Progenitor cell of endocrine pancreas (in vitro differentiated cells): ENCODE measurements at regions not wholly inside any gene's neighbourhood (a gene's known extent, or its start where the extent isn't known, plus 50 kb on each side); places are given as distances from the start of the nearest gene placed in this dataset.

Experiments
- DNase-seq: peaks from one replicate; pipeline ENCODE4 v3.0.0; 2021; ENCODE audit warnings: low spot score; ENCODE audit not compliant: unreplicated experiment
- H3K27ac Mint-ChIP-seq: 2 replicates; pipeline ENCODE4 v1.8.0; 2021; ENCODE audit warnings: mild to moderate bottlenecking, moderate library complexity, mixed read lengths
- H3K27me3 Mint-ChIP-seq: 2 replicates; pipeline ENCODE4 v1.8.0; 2021; ENCODE audit warnings: mixed read lengths
- H3K36me3 Mint-ChIP-seq: 2 replicates; pipeline ENCODE4 v1.8.0; 2022; ENCODE audit warnings: mixed read lengths; ENCODE audit not compliant: insufficient read depth
- H3K4me1 Mint-ChIP-seq: 2 replicates; pipeline ENCODE4 v1.8.0; 2021; ENCODE audit warnings: low read depth, mixed read lengths
- H3K4me3 Mint-ChIP-seq: 2 replicates; pipeline ENCODE4 v1.8.0; 2021; ENCODE audit warnings: low read depth, mild to moderate bottlenecking, moderate library complexity, mixed read lengths
- H3K9me3 Mint-ChIP-seq: 2 replicates; pipeline ENCODE4 v1.8.0; 2021; ENCODE audit warnings: low read depth, mixed read lengths
- TF ChIP-seq, protein P1 (sequence below): fragments of 200-600 bp; sonication (generic); IDR thresholded peaks from one replicate; pipeline ENCODE4 v1.5.0; 2021; ENCODE audit warnings: antibody characterized with exemption, mild to moderate bottlenecking; ENCODE audit not compliant: unreplicated experiment

DNA sequence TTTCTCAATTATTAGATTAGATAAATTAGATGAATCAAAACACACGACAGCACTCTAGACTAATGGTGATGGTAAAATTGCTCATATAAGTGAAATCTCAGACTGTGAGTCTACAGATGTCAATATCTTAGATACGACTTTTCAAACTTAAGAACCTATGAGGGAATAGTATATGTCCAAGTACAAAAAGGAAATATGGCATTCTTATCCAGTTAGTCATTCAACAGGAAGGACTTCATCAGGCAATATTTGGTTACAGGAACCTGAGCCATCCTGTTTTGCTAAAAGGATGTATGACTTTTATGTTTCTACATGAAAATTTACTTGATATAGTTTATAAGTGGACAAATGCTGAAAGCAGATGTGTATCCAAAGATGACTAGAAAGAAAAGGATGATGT lies 107.0 kb downstream of the CT47B1 start:
- no peaks in the 10 kb centered on the region for H3K4me1 Mint-ChIP-seq
- H3K4me3 Mint-ChIP-seq = no peak overlapping the region
- TF ChIP-seq, protein P1, sequence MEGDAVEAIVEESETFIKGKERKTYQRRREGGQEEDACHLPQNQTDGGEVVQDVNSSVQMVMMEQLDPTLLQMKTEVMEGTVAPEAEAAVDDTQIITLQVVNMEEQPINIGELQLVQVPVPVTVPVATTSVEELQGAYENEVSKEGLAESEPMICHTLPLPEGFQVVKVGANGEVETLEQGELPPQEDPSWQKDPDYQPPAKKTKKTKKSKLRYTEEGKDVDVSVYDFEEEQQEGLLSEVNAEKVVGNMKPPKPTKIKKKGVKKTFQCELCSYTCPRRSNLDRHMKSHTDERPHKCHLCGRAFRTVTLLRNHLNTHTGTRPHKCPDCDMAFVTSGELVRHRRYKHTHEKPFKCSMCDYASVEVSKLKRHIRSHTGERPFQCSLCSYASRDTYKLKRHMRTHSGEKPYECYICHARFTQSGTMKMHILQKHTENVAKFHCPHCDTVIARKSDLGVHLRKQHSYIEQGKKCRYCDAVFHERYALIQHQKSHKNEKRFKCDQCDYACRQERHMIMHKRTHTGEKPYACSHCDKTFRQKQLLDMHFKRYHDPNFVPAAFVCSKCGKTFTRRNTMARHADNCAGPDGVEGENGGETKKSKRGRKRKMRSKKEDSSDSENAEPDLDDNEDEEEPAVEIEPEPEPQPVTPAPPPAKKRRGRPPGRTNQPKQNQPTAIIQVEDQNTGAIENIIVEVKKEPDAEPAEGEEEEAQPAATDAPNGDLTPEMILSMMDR = no peak
- H3K36me3 Mint-ChIP-seq = peaks cover 2% of the 10 kb centered on the region
- peaks cover 3% of the 10 kb centered on the region for H3K27me3 Mint-ChIP-seq
- no peak for DNase-seq
- H3K9me3 Mint-ChIP-seq = peaks cover 22% of the 10 kb centered on the region
- no peak overlapping the region for H3K27ac Mint-ChIP-seq

DNA sequence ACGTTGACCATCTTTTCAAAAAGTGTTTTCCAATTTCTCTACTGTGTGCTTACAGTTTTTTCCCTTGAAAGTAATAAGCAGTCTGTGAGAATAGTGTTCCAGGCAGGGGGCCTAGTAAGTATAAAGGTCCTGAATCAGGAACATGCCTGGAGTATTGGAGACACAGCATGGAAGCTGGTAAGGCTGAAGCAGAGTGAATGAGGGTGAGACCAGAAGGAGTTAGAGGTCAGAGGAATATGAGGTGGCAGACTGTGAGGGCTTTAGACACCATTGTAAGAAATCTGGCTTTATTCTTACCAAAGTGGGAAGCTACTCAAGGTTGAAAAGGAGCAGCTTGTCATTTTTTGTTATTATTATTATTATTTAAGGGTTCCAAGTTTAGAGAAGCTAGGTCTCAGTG lies 107.4 kb downstream of the CT47B1 start:
- no peak overlapping the region for H3K27ac Mint-ChIP-seq
- TF ChIP-seq, protein P1 = no peak
- H3K27me3 Mint-ChIP-seq = no peaks in the 10 kb centered on the region
- H3K36me3 Mint-ChIP-seq = no peaks in the 10 kb centered on the region
- no peak for DNase-seq
- no peaks in the 10 kb centered on the region for H3K4me1 Mint-ChIP-seq
- no peak overlapping the region for H3K4me3 Mint-ChIP-seq
- peaks cover 18% of the 10 kb centered on the region for H3K9me3 Mint-ChIP-seq

DNA sequence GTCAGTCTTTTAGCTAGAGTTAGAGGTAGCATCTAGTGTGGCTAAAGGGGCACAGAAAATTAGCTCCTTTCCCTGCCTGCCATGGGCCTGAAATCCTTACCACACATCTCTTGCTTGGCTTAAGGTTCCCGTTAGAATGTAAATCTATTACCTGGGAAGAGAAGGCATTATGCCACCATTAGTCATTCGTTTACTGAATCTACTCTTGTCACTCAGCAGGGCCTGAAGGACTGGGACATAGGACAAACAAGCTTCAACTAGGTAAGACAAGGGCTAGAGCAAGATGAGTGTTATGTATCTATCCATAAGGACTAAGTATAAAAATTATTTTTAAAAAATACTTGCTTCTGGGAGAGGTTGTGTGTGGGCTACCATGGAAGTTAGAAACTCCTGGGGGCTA lies 112.4 kb downstream of the CT47B1 start:
- TF ChIP-seq, protein P1 = no peak
- no peaks in the 10 kb centered on the region for H3K36me3 Mint-ChIP-seq
- H3K4me3 Mint-ChIP-seq = no peak overlapping the region
- H3K9me3 Mint-ChIP-seq = peaks cover 24% of the 10 kb centered on the region
- H3K27me3 Mint-ChIP-seq = peaks cover 2% of the 10 kb centered on the region
- no peak for DNase-seq
- no peaks in the 10 kb centered on the region for H3K4me1 Mint-ChIP-seq
- no peak overlapping the region for H3K27ac Mint-ChIP-seq

DNA sequence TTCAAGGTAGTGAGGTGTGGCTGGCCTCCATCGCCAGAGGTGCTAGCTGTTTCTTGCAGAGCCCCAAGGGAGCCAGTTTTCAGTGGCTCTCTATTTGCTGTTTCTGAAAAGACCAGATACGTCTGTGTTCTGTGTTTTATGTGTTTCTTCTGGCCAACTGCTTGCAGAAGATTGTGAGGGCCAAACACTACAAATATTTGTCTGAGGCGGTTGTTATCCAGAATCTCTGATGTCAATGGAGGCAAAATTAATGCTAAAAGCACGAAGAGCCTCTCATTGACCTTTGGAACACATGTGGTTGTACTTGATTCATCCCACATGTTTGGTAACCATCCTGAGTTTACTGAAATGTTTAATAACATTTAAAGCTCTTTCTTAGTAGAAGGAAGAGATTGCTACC lies 113.9 kb downstream of the CT47B1 start:
- peaks cover 2% of the 10 kb centered on the region for H3K27me3 Mint-ChIP-seq
- H3K9me3 Mint-ChIP-seq = peaks cover 22% of the 10 kb centered on the region
- no peak for DNase-seq
- no peaks in the 10 kb centered on the region for H3K4me1 Mint-ChIP-seq
- no peak overlapping the region for H3K27ac Mint-ChIP-seq
- H3K4me3 Mint-ChIP-seq = no peak overlapping the region
- H3K36me3 Mint-ChIP-seq = no peaks in the 10 kb centered on the region
- TF ChIP-seq, protein P1 = no peak

DNA sequence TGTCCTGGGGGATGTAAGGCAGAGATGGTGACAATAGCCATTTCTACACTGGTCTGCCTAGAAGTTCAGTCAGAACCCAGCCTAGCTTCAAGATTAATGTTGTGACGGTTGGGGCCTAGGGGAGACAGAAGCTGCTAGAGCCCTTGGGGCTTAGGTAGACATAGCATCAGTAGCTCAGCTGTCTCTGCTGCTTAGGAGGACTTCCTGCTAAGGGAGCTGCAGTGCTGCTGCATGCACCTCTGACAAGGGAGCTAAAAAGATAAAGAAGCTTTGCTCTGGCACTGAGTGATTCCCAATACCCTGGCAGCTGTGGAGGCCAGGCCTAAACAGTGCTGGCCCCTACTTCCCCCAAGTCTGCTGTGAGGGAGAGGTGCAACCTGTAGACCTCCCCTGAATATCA lies 116.0 kb downstream of the CT47B1 start:
- TF ChIP-seq, protein P1 = no peak
- peaks cover 3% of the 10 kb centered on the region for H3K4me1 Mint-ChIP-seq

More for the DNA sequence above, 116.0 kb downstream of the CT47B1 start:
- peaks cover 2% of the 10 kb centered on the region for H3K27me3 Mint-ChIP-seq
- no peak overlapping the region for H3K4me3 Mint-ChIP-seq
- no peaks in the 10 kb centered on the region for H3K36me3 Mint-ChIP-seq
- H3K9me3 Mint-ChIP-seq = peaks cover 17% of the 10 kb centered on the region
- DNase-seq = no peak
- no peak overlapping the region for H3K27ac Mint-ChIP-seq
